T-helper 2 cell treated with Interferon-gamma antibody and Interleukin-4, amounts not matched to agents 100 ng/mL and 5 ng/mL, for 36 hours (primary cell): ENCODE measurements at regions not wholly inside any gene's neighbourhood (a gene's known extent, or its start where the extent isn't known, plus 50 kb on each side); places are given as distances from the start of the nearest gene placed in this dataset.
"Not testable (repeated sequence)": the region's sequence is repeated elsewhere in the genome, so short reads cannot be mapped to it uniquely, and the experiment has no call there.

Experiments
- intact Hi-C: fragments of 100-400 bp; cut with micrococcal nuclease; formaldehyde crosslinking; loops from one replicate; pipeline ENCODE4 v1.15.1; 2023

- intact Hi-C loops, result no loop called here
Measured at GRCh38 chr10:5268743-5269142, 72.1 kb downstream of the AKR1C4 start.

GRCh38 chr10:5269791-5270190 lies 73.2 kb downstream of the AKR1C4 start:
- intact Hi-C loops, result loop anchor here (10.0 kb wide), 1 partner anchor 55 kb away; no protein-coding TSS in a partner anchor

GRCh38 chr10:5271526-5271925 lies 74.9 kb downstream of the AKR1C4 start:
- intact Hi-C loops, result loop anchor here (10.0 kb wide), 1 partner anchor 57 kb away; no protein-coding TSS in a partner anchor

GRCh38 chr10:5272065-5272803 lies 75.6 kb downstream of the AKR1C4 start:
- intact Hi-C loops, result loop anchor here (10.0 kb wide), 1 partner anchor 57 kb away; no protein-coding TSS in a partner anchor

- intact Hi-C loops, result loop anchor here (10.0 kb wide), 1 partner anchor 60 kb away; no protein-coding TSS in a partner anchor
Measured at GRCh38 chr10:5274795-5275194, 78.2 kb downstream of the AKR1C4 start.

GRCh38 chr10:5281356-5281755 lies 83.4 kb upstream of the UCN3 start:
- intact Hi-C loops, result loop anchor here (5.0 kb wide), 1 partner anchor 101 kb away; no protein-coding TSS in a partner anchor

- intact Hi-C loops, result loop anchor here (5.0 kb wide), 1 partner anchor 100 kb away; no protein-coding TSS in a partner anchor
Measured at GRCh38 chr10:5282137-5282536, 82.6 kb upstream of the UCN3 start.

- intact Hi-C loops, result loop anchor here (1.0 to 5.0 kb wide), 4 partner anchors 8 to 434 kb away; no protein-coding TSS in a partner anchor
Measured at GRCh38 chr10:5283305-5284158, 81.2 kb upstream of the UCN3 start.

- intact Hi-C loops, result loop anchor here (5.0 kb wide), 1 partner anchor 98 kb away; no protein-coding TSS in a partner anchor
Measured at GRCh38 chr10:5284311-5285057, 80.3 kb upstream of the UCN3 start.

GRCh38 chr10:5285186-5285585 lies 79.6 kb upstream of the UCN3 start:
- intact Hi-C loops, result no loop called here

- intact Hi-C loops, result no loop called here
Measured at GRCh38 chr10:5288359-5288758, 76.4 kb upstream of the UCN3 start.

GRCh38 chr10:5289228-5289627 lies 75.5 kb upstream of the UCN3 start:
- intact Hi-C loops, result not testable (repeated sequence)

- intact Hi-C loops, result loop anchor here (1.0 to 5.0 kb wide), 4 partner anchors 8 to 464 kb away; partner anchors contain the start of gene AKR1E2
Measured at GRCh38 chr10:5291501-5292195, 73.1 kb upstream of the UCN3 start.

GRCh38 chr10:5292196-5292735 lies 72.5 kb upstream of the UCN3 start:
- intact Hi-C loops, result loop anchor here (2.0 to 5.0 kb wide), 3 partner anchors 155 to 465 kb away; partner anchors contain the start of gene AKR1E2

GRCh38 chr10:5292970-5293369 lies 71.8 kb upstream of the UCN3 start:
- intact Hi-C loops, result loop anchor here (2.0 to 5.0 kb wide), 3 partner anchors 154 to 466 kb away; partner anchors contain the start of gene AKR1E2

GRCh38 chr10:5293691-5294550 lies 70.8 kb upstream of the UCN3 start:
- intact Hi-C loops, result loop anchor here (2.0 to 5.0 kb wide), 3 partner anchors 153 to 467 kb away; partner anchors contain the start of gene AKR1E2

- intact Hi-C loops, result loop anchor here (1.0 to 2.0 kb wide), 2 partner anchors 21 to 448 kb away; no protein-coding TSS in a partner anchor
Measured at GRCh38 chr10:5297466-5297865, 67.3 kb upstream of the UCN3 start.

GRCh38 chr10:5297996-5298395 lies 66.8 kb upstream of the UCN3 start:
- intact Hi-C loops, result loop anchor here (1.0 to 2.0 kb wide), 2 partner anchors 21 to 449 kb away; no protein-coding TSS in a partner anchor

GRCh38 chr10:5299950-5300349 lies 64.8 kb upstream of the UCN3 start:
- intact Hi-C loops, result no loop called here
